HepG2 (cell line): ENCODE measurements at regions not wholly inside any gene's neighbourhood (a gene's known extent, or its start where the extent isn't known, plus 50 kb on each side); places are given as distances from the start of the nearest gene placed in this dataset.

Experiments
- BHLHE40 ChIP-seq: IDR thresholded peaks from 2 replicates; pipeline ENCODE4 v1.6.1; 2011; ENCODE audit warnings: low read length, improper control_type of control experiment
- FOXP1 ChIP-seq, 2 experiments: fragments of 450-650 bp in 1 of 2; IDR thresholded peaks; 2 replicates each; pipeline ENCODE4 v1.6.1; 2017 to 2018; ENCODE audit warnings: antibody characterized with exemption in 1 of 2
- GATAD2A ChIP-seq: IDR thresholded peaks from 2 replicates; pipeline ENCODE4 v1.6.1; 2016
- HDAC1 ChIP-seq: sonication (generic); formaldehyde crosslinking; IDR thresholded peaks from 2 replicates; pipeline ENCODE4 v1.5.1; 2020; ENCODE audit warnings: mild to moderate bottlenecking, missing genetic modification reagents
- HNF4G ChIP-seq, 2 experiments: sonication (generic) in 1 of 2; formaldehyde crosslinking in 1 of 2; IDR thresholded peaks; 2 replicates each; pipeline versions ENCODE4 v1.4.0 to v1.6.1; 2011 to 2020; ENCODE audit warnings: borderline replicate concordance in 2 of 2, low read depth in 2 of 2, mild to moderate bottlenecking in 2 of 2, low read length in 1 of 2, missing genetic modification reagents in 1 of 2, moderate library complexity in 1 of 2
- HNRNPK ChIP-seq: fragments of 200-400 bp; formaldehyde crosslinking; IDR thresholded peaks from 2 replicates; pipeline ENCODE4 v1.6.1; 2018; ENCODE audit warnings: low read length, low read depth, moderate library complexity, mild to moderate bottlenecking; ENCODE audit not compliant: poor library complexity, severe bottlenecking
- KDM6A ChIP-seq: IDR thresholded peaks from 2 replicates; pipeline ENCODE4 v1.6.1; 2016; ENCODE audit warnings: low read depth
- MAFK ChIP-seq, 2 experiments: IDR thresholded peaks in 1 of 2; conservative IDR thresholded peaks in 1 of 2; 2 replicates each; pipeline ENCODE4 v1.6.1; 2011; ENCODE audit warnings: improper control_type of control experiment in 2 of 2, low read length in 2 of 2
- MYPOP ChIP-seq: sonication (generic); formaldehyde crosslinking; IDR thresholded peaks from 2 replicates; pipeline ENCODE4 v1.8.1; 2023; ENCODE audit warnings: mild to moderate bottlenecking, moderate library complexity, missing genetic modification reagents
- NCOR1 ChIP-seq: fragments of 200-600 bp; sonication (generic); IDR thresholded peaks from 2 replicates; pipeline ENCODE4 v1.7.0; 2017; ENCODE audit warnings: antibody characterized with exemption, low read length, borderline replicate concordance
- NFIC ChIP-seq: IDR thresholded peaks from 2 replicates; pipeline ENCODE4 v1.6.1; 2012; ENCODE audit warnings: mild to moderate bottlenecking, low read length, inconsistent platforms
- PAXIP1 ChIP-seq: sonication (generic); formaldehyde crosslinking; conservative IDR thresholded peaks from 2 replicates; pipeline ENCODE4 v1.4.0; 2020; ENCODE audit warnings: mild to moderate bottlenecking, missing genetic modification reagents, moderate library complexity
- SYNCRIP ChIP-seq: fragments of 200-400 bp; formaldehyde crosslinking; IDR thresholded peaks from 2 replicates; pipeline ENCODE4 v1.6.1; 2018; ENCODE audit warnings: mild to moderate bottlenecking, low read depth, low read length; ENCODE audit not compliant: insufficient read depth
- TCF7 ChIP-seq: sonication (generic); IDR thresholded peaks from 2 replicates; pipeline ENCODE4 v1.6.1; 2016; ENCODE audit warnings: antibody characterized with exemption, low read depth
- ZMYM3 ChIP-seq: sonication (generic); formaldehyde crosslinking; IDR thresholded peaks from 2 replicates; pipeline ENCODE4 v1.5.1; 2020; ENCODE audit warnings: mild to moderate bottlenecking, missing genetic modification reagents
- ZNF556 ChIP-seq: sonication (generic); formaldehyde crosslinking; IDR thresholded peaks from 2 replicates; pipeline ENCODE4 v1.4.0; 2020; ENCODE audit warnings: mild to moderate bottlenecking, missing genetic modification reagents, borderline replicate concordance
- ZNF605 ChIP-seq: sonication (generic); formaldehyde crosslinking; IDR thresholded peaks from 2 replicates; pipeline ENCODE4 v1.8.0; 2022; ENCODE audit warnings: mild to moderate bottlenecking, missing genetic modification reagents
- TF ChIP-seq, protein P1 (sequence below): IDR thresholded peaks from 2 replicates; pipeline ENCODE4 v1.6.1; 2012; ENCODE audit warnings: inconsistent platforms

DNA sequence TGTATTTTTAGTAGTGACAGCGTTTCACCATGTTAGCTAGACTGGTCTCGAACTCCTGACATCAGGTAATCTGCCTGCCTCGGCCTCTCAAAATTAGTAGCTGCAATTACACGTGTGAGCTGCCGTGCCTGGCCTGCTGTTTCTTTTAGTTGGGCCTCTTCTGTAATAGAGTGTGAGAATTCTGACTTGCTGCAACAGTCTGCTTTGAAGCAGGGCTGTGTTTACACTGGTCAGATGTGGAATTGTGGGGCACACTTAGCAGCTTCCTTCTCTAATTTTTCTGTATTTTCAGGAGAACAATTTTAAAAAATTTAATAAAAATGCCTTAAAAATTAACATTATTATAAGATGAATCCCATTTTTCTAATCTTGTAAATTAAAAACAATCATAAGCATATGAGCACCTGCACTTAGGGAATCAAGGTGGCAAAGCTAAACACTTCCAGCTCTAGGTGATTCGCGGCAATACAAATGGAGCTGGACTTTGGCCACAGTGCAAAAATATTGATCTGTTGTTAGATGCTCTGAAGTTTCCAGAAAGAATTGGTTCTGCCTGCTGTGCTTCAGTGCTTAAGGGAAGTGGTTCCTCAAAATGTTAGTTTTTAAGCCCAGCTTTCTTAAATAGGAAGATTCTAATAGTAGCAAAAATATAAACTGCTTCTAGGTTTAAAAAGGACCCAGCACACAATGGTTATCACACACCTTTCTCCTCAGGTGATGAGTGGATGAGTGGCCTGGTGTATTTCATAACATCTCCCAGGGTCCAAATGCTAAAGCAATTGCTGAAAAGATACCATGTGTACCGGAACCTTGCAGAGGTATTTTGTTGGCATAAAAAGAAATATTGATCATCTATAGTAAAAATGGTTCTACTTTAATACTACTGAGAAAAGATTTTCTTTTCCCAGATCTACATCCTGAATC, 63.5 kb upstream of the ATRNL1 start (continued):
- TF ChIP-seq PAXIP1 (CRISPR knock-in tag) (peak; percentile 85), HDAC1 (CRISPR knock-in tag) (peak; percentile 59; the same call in 1 of the 2 replicates), MAFK (conservative IDR thresholded peaks at IDR 0.05 in 1 of 2, IDR thresholded peaks at IDR 0.05 in 1 of 2; ENCODE audit: low read length in 2 of 2) (no peak), GATAD2A (peak; percentile 70), TCF7 (peak; percentile 30; the same call in 1 of the 2 replicates), SYNCRIP (no peak), ZNF605 (CRISPR knock-in tag) (0 out of 2 replicates have a peak, but pooled peaks have one; percentile 39), HNRNPK (no peak), NFIC (peak; percentile 34; the same call in 1 of the 2 replicates), FOXP1 (IDR thresholded peaks at IDR 0.05) (no peak), FOXP1 (CRISPR knock-in tag; IDR thresholded peaks at IDR 0.05) (peak; percentile 46), KDM6A (CRISPR knock-in tag) (peak; percentile 61; the same call in 1 of the 2 replicates), MYPOP (CRISPR knock-in tag) (peak; percentile 53; the same call in 1 of the 2 replicates), ZMYM3 (CRISPR knock-in tag) (0 out of 2 replicates have a peak, but pooled peaks have one; percentile 28), NCOR1 (peak; percentile 49; the same call in 1 of the 2 replicates), HNF4G (IDR thresholded peaks at IDR 0.05; ENCODE audit: borderline replicate concordance, low read depth, low read length) (0 out of 2 replicates have a peak, but pooled peaks have one; percentile 20), HNF4G (CRISPR knock-in tag; IDR thresholded peaks at IDR 0.05; ENCODE audit: borderline replicate concordance, low read depth) (no peak), ZNF556 (CRISPR knock-in tag) (peak; percentile 33; the same call in 1 of the 2 replicates), BHLHE40 (peak; percentile 24; the same call in 1 of the 2 replicates)
- TF ChIP-seq, protein P1, sequence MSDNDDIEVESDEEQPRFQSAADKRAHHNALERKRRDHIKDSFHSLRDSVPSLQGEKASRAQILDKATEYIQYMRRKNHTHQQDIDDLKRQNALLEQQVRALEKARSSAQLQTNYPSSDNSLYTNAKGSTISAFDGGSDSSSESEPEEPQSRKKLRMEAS: peak; percentile 28; the same call in 1 of the 2 replicates
